NCI-H2227 (cell line): ENCODE measurements at regions not wholly inside any gene's neighbourhood (a gene's known extent, or its start where the extent isn't known, plus 50 kb on each side); places are given as distances from the start of the nearest gene placed in this dataset.
"Not testable (repeated sequence)": the region's sequence is repeated elsewhere in the genome, so short reads cannot be mapped to it uniquely, and the experiment has no call there.

ENCODE experiments used
- DNase-seq: peaks from one replicate; lab custom pipeline; 2025; ENCODE audit not compliant: unreplicated experiment; lab: John Stamatoyannopoulos, UW

DNA sequence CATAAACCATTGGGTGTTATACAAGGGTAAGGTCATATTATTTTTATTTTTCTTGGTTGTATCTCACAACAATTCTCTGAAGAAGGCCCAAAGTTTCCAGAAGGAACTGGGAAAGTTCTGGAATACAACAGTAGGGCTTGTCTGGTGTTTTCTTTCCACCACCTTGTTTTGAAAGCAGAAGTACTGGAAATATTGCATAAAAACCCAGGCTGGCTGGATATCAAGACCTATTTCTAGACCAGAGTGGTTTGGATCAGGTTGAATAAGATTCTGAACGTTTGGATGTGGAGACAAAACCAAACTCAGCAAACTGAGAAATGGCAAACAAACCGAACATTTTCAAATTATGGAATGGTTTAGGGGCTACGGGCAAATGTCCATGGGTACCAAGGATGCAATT, 182.6 kb upstream of the FZD8 start:
- DNase-seq = no peak

DNA sequence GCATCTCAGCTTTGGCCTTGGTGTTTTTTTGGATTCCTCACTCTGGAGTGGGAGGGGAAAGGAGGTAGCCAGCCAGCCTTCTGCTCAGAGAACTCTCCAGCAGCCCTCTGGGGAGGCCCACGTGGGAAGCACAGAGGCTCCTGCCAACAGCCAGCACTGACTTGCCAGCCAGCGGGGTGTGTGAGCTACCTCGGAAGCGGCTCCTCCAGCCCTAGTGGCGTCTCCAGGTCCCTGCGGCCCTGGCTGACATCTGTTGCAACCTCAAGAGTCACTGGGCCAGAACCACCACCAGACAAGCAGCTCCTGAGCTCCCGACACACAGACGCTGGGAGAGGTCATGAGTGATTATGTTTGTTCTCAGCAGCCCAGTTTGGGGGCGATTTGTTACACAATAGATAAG, 180.2 kb upstream of the FZD8 start:
- no peak for DNase-seq

DNA sequence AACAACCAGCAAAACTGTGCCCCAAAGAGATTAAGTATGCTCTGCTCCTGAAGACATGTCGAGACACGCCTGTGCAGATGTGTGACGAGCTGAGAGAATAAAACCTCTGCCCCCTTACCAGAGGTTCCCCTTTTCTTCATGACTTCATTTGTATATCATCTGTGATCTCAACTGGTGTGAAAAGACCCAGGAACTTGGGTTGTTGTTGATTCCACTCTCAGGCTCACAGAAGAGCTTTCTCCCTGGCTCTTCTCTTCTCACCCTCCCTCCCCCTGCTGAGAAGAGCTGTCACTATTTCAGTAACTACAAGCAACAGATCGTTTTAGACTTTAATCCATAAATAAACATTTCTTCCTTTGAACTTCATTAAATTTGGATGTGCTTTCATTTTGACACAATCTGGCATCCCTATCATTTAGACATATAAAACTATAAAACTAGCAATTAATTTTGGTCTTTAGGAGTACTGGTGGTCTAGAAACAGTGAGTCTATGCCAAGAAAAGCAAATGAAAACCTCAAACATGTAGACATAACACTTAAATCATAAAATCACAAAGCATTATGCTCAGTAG, 179.3 kb upstream of the FZD8 start:
- no peak for DNase-seq

DNA sequence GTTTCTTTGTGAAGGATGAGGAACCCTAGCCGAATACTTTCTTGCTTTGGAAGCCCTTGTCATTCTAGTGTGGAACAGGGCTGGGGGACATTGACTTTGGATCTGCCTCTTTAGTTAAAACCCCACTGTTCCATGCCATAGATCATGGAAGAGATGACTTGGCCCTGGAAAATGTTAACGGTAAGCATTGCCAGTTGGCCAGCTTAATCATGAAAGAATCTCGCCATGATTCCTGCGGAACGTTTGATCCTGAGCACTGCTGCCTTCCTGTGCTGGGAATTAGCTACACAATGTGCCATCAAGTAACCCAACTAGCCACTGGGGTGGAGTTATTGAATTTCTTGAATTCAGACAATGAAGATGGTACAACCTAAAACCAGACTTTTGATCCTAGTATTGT, 177.6 kb upstream of the FZD8 start:
- no peak for DNase-seq

DNA sequence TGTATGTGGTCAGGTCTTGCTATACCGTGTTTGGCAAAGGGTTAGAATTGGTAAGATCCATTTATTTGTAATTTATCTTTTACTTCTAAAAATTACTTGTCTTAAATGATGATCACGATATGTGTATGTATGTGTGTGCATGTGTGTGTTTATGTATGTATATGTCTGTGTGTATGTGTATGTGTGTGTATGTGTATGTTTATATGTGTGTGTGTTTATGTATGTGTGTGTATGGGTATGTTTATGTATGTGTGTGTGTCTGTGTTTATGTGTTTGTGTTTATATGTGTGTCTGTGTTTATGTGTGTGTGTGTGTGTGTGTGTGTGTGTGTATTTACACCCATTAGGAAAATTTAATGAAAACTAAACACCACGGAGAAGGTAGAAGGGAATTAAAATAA, 176.9 kb upstream of the FZD8 start:
- no peak for DNase-seq

DNA sequence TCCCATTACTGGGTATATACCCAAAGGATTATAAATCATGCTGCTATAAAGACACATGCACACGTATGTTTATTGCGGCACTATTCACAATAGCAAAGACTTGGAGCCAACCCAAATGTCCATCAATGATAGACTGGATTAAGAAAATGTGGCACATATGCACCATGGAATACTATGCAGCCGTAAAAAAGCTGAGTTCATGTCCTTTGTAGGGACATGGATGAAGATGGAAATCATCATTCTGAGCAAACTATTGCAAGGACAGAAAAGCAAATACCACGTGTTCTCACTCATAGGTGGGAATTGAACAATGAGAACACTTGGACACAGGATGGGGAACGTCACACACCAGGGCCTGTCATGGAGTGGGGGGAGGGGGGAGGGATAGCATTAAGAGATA, 175.0 kb upstream of the FZD8 start:
- not testable (repeated sequence) for DNase-seq

DNA sequence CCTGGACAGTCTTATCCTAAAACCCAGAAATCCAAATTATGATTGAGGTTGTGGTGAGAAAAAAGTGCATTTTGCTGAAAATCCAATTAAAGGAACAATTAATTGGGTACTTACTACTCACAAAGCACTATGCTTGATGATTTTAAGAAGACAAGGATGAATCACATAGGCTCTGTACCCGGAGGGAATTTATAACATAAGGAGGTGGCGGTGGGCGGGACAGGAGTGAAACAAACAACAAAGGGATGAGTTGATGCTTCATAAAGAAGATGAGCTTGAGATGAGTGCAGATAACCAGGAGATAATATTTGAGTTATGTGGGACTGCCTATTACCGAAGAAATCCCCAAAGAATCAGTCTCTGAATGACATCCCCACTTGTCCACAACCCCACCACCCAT, 171.1 kb upstream of the FZD8 start:
- DNase-seq = no peak

DNA sequence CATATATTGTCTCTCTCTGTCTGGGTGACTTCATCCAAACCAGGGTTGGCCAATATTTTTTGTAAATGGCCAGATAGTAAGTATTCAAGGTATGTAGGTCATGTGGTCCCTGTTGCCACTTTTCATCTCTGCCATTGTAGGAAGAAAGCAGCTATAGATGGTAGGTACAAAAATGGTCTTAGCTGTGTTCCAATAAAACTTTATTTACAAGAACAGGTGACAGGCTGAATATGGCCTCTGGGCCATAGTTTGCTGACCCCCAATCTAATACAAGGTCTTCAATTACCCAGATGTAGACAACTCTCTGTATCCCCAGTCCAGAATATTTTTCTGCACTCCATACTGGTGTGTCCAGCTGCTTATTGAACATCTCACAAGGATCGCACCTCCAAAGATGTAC, 166.2 kb upstream of the FZD8 start:
- DNase-seq = no peak

DNA sequence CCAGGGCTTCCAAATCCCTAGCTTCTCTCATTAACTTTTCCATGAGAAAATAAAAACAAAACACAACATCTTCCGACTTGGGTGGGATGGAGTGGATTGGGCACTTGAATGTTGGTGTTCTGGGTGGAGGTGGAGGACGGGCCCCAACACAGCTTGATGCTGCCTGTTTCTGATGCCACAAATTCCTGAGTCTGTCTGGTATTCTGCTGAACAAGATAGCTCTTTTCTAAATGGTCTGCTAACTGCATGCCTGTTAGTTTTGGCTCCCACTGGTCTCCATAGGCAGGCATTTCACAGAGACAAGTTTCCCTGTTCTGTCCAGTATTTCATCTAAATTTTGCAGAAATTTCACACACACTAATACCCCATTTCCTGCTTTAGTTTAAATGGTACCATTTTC, 160.9 kb upstream of the FZD8 start:
- no peak for DNase-seq

DNA sequence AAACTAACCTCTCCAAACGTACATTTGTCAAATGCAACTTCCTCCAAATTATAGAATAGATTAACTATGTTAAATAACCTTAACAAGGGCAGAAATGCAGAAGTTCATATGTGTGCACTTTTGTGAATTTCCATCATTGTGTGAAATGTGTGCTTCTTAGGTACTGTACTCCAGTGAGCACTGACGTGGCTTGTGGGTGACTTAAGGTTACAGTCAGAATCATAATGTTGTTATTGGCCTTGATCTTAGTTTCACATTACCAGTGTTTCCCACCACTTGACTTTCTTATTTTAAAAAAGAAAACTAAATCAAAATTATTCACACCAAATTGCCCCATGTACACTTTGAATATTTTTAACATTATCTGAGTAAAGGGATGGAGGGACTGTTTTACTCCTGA, 155.1 kb upstream of the FZD8 start:
- no peak for DNase-seq

DNA sequence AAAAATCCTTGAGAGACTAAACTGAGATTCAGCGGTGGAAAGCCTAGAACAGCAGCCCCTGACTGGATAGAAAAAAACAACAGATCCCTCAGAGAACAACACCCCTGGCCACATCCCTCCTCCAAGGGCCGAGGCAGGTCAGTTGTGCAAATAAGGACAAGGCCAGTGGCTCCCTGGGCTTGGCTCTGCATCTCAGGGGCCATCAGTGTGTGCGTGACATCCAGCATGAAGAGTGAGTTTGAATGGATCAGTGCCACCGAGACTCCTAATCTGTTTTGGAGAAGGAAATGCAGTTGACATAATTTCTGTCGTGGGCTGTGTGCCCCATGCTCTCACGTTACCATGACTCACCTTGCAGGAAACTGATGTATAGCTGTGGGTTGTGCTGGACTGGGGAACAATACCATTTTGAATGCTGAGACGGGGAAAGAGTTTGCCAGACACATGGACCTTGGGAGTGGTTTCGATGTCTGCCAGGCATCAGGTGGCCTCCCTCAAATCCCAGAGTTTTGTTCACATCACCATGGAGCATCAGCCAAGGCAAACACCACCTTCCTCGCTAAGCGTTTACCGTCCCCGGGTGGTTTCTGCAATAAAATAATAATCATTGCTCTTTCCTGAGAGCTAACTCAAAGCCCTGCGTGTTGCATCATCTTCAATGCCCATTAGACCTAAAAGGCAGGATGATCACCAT, 153.2 kb upstream of the FZD8 start:
- no peak for DNase-seq

DNA sequence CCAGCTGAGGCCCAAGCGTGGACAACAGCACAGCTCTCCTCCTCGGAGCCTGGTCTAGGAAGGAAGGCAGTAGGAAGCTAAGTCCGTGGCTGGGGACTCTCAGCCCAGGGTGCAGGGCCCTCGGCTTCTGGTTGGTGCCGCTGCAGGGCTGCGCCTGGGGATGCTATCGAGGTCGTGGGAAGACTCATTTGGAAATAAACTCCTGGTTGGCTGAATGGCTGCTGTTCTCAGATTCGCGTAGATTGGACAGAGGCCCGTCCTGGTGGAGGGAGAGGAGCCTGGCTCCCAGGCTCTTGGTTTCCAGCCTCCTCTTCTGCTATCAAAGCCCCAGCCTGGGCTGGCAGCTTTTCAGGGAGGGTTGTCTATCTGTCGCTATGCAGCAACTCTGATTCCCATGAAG, 152.6 kb upstream of the FZD8 start:
- DNase-seq = no peak

DNA sequence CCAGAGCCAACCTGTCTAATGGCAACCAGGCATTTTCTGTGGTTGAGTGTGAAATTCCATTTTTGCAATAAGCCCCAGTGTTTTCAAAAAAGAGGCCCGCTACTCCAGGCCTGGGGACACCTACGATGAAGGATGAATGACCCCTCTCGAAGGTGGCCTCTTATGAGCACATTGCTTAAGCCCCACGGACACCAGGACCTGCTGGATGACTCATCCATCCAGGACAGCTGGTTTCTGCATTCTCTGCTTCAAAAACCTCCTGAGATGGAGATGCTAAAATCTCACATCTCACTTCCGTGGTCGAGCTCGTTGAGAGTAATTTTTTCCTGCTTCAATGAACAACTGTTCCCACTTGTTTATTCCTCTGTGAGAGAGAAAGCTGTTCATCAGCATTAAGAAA, 150.2 kb upstream of the FZD8 start:
- DNase-seq = no peak

DNA sequence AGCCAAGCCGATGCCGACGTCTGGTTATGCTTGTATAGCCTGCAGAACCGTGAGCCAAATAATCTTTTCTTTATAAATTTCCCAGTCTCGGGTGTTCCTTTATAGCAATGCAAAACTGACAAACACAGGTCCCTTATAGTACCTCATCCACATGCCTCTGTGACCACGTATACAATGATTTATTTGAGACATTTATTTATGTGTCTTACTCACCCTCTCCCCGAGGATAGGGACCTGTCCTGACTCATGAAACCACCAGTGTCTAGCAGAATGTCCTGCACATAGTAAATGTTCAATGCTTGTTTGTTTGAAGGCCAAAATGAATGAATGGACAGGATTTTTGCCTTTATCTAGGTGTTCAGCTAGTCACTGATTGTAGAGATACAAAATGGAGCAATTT, 147.9 kb upstream of the FZD8 start:
- DNase-seq = no peak

DNA sequence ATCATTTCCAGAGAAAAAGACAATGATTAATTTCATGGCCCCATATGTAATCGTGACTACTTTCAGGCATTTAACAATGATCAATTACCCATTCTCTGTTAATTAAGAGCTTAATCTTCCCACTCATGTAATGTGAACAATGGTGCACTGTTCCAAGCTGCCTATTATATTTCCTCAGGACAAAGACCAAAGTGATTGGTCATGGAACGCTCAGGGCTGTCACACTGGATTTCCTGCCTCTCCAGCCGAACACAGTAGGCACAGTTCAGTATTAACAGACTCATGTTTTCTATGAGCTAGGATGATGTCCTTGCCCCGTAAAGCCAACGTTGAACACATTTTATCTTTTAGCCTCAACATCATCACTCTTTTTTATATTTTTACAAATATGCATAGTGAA, 142.7 kb upstream of the FZD8 start:
- no peak for DNase-seq

DNA sequence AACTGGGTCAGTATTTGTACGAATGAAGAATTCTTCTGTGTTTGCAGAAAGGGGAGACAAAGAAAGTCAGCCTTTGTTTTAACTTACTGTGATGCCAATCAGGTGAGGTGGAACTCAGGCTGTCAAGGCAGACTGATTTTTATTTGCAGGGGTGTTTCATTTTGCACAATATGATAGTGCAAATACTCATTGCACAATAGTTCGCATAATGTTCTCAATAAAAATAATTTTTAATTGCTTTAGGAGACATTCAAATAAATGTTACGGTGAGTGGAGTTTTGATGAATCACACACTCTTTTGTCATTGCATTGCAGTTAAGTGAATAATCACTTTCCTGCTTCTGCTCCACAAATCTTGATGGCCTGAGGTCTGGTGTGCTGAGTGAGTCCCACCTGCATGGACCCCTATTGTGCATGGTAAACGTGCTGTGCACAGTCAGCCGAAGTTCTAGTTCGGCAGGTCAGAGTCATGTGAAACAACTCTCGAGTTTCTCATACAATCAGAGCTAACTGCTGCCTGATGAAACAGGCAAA, 141.3 kb upstream of the FZD8 start:
- no peak for DNase-seq

DNA sequence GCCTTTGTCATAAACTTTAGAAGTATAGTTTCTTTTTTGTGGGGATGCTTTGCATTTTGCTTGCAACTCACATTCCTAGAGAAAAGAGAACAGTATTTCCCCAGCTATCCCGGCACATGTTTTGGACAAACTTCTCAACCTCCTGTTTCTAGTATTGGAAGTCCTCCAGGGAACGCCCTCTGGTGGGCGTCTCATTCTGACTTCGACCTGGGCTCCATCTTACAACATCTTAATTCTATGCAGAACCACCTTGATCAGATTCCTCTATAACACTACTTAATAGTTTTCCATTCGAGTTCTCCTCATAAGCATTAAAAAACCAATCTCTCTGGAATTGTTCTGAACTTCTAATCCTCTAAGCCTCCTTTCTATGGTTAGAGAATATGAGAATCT, 139.5 kb upstream of the FZD8 start:
- DNase-seq = no peak

DNA sequence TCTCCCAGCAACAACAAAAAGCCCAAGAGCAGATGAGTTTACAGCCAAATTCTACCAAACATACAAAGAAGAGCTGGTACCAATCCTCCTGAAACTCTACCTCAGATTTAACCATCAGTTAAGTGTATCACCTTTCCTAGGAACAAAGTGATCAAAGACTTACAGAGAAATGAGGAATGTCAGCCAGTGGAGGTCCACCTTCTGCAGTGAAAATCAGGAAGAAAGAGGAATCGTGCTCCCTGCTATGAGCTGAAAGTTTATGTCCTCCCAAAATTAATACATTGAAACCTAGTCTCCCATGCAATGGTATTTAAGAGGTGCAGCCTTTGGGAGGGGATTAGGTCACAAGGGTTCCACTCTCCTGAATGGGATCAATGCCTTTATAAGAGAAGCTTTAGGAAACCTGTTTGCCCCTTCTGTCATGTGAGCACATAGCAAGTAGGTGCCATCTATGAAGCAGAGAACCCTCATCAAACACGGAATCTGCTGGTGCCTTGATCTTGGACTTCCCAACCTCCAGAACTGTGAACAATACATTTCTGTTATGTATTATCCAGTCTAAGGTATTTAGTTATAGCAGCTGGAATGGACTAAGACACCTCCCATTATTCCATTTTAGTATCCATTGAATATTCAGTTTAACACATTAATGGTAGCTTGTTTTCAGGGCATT, 139.0 kb upstream of the FZD8 start:
- no peak for DNase-seq

DNA sequence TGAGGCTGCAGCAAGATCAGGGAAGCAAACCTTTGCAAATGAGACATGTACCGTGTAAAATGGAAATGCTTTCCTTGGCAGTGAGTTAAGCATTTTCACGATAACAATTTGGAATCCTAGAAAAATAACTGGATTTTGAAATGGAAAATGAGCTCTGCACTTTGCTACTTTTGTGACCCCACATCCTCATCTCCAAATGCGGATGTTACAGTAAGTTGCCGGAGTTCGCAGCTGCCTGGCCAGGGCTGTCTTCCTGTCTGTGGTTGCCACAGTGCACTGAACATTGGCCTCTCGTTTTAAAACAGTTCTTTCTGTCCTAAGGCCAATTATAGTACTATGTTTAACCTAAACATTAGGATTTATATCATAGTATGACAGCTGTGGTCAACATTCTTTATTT, 136.2 kb upstream of the FZD8 start:
- no peak for DNase-seq

DNA sequence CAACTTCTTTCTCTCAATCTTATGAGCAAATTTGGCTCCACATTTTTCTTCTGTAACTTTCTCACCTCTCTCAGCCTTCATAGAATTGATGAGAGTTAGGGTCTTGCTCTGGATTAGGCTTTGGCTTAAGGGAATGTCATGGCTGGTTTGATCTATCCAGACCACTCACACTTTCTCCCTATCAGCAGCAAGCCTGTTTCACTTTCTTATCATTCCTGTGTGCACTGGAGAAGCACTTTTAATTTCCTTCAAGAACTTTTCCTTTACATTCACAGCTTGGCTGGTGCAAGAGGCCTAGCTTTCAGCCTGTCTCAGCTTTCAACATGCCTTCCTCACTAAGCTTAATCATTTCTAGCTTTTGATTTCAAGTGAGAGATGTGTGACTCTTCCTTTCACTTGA, 134.5 kb upstream of the FZD8 start:
- not testable (repeated sequence) for DNase-seq

DNA sequence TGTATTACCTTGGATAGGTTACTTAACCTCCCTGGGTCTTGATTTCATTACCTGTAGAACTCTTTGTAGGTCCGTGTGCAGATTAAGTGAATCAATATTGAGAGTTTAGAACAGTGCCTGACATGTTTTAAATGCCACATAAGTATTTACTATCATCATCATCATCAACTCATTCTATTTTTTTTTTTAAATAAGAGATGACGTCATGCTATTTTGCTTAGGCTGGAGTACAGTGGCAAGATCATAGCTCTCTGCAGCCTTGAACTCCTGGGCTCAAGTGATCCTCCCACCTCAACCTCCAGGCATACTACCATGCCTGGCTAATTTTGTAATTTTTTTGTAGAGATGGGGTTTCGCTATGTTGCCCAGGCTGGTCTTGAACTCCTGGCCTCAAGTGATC, 132.0 kb upstream of the FZD8 start:
- no peak for DNase-seq

DNA sequence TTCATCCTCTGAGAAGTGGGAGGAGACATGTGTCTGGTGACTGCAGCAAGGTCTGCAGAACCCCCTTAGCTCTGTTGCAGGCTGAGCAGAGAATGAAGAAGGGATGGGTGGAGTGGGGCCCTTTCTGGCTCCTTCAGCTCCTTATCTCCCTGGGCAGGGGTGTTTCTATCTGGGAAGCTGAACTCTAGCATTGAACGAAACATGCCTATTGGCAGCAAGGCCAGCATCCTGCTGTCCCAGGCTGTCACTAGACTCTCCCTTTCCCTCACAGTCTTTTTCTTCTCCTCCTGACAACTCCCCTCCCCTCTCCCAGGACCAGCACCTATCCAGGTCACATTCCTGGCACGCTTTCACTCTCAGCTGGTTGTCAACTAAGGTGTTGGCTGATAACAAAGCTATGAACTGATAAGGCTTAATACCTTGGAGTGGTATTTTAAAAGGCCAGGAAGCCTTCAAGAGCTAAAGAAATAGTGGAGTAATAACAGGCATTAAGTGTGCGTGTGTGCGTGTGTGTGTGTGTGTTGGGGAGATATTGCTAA, 128.8 kb upstream of the FZD8 start:
- DNase-seq = no peak
